AG20443 (cell line): ENCODE measurements at regions not wholly inside any gene's neighbourhood (a gene's known extent, or its start where the extent isn't known, plus 50 kb on each side); places are given as distances from the start of the nearest gene placed in this dataset.
A peak's percentile ranks its signal among the peaks of the same experiment; 100 is the strongest.
"Not testable (repeated sequence)": the region's sequence is repeated elsewhere in the genome, so short reads cannot be mapped to it uniquely, and the experiment has no call there.

ENCODE experiments used
- DNase-seq: peaks from one replicate; pipeline ENCODE4 v3.0.0; 2012; ENCODE audit warnings: low spot score, mixed read lengths

- DNase-seq, result no peak
Observed at GRCh38 chr20:48042628-48043027, 257.3 kb upstream of the SULF2 start.

- no peak for DNase-seq
Observed at GRCh38 chr20:48041078-48041780, 255.9 kb upstream of the SULF2 start.

GRCh38 chr20:48040491-48040890 is 255.2 kb upstream of the SULF2 start:
- DNase-seq, result no peak

- no peak for DNase-seq
Observed at GRCh38 chr20:48040051-48040450, 254.8 kb upstream of the SULF2 start.

- DNase-seq, result no peak
Observed at GRCh38 chr20:48039514-48039913, 254.2 kb upstream of the SULF2 start.

- DNase-seq, result no peak
Observed at GRCh38 chr20:48038713-48039112, 253.4 kb upstream of the SULF2 start.

- not testable (repeated sequence) for DNase-seq
Observed at GRCh38 chr20:48037798-48038197, 252.5 kb upstream of the SULF2 start.

- DNase-seq, result peak; percentile 40
Observed at GRCh38 chr20:48035961-48036731, 250.9 kb upstream of the SULF2 start.

GRCh38 chr20:48034751-48035150 is 249.5 kb upstream of the SULF2 start:
- DNase-seq, result no peak

GRCh38 chr20:48033005-48033404 is 247.7 kb upstream of the SULF2 start:
- not testable (repeated sequence) for DNase-seq

- DNase-seq, result no peak
Observed at GRCh38 chr20:48031122-48031521, 245.8 kb upstream of the SULF2 start.

- no peak for DNase-seq
Observed at GRCh38 chr20:48026981-48027592, 241.8 kb upstream of the SULF2 start.

- DNase-seq, result peak; percentile 52
Observed at GRCh38 chr20:48025661-48026060, 240.4 kb upstream of the SULF2 start.

- peak; percentile 94 for DNase-seq
Observed at GRCh38 chr20:48025051-48025515, 239.8 kb upstream of the SULF2 start.

- no peak for DNase-seq
Observed at GRCh38 chr20:48024539-48024938, 239.3 kb upstream of the SULF2 start.

GRCh38 chr20:48020696-48021095 is 235.4 kb upstream of the SULF2 start:
- DNase-seq, result not testable (repeated sequence)

GRCh38 chr20:48019940-48020339 is 234.7 kb upstream of the SULF2 start:
- no peak for DNase-seq

- DNase-seq, result no peak
Observed at GRCh38 chr20:48019496-48019895, 234.2 kb upstream of the SULF2 start.

- peak; percentile 69 for DNase-seq
Observed at GRCh38 chr20:48018851-48019250, 233.6 kb upstream of the SULF2 start.

GRCh38 chr20:48017992-48018391 is 232.7 kb upstream of the SULF2 start:
- DNase-seq, result no peak

- DNase-seq, result no peak
Observed at GRCh38 chr20:48017509-48017908, 232.2 kb upstream of the SULF2 start.

GRCh38 chr20:48015943-48016723 is 230.9 kb upstream of the SULF2 start:
- peak; percentile 67 for DNase-seq
